HG03045 (cell line): ENCODE measurements at regions not wholly inside any gene's neighbourhood (a gene's known extent, or its start where the extent isn't known, plus 50 kb on each side); places are given as distances from the start of the nearest gene placed in this dataset.
"Not testable (repeated sequence)": the region's sequence is repeated elsewhere in the genome, so short reads cannot be mapped to it uniquely, and the experiment has no call there.

Experiments
- ATAC-seq: cut with Tn5 transposase; IDR thresholded peaks from one replicate; pipeline ENCODE4 v1.9.1; 2021; ENCODE audit warnings: mild to moderate bottlenecking, moderate library complexity; ENCODE audit not compliant: unreplicated experiment

DNA sequence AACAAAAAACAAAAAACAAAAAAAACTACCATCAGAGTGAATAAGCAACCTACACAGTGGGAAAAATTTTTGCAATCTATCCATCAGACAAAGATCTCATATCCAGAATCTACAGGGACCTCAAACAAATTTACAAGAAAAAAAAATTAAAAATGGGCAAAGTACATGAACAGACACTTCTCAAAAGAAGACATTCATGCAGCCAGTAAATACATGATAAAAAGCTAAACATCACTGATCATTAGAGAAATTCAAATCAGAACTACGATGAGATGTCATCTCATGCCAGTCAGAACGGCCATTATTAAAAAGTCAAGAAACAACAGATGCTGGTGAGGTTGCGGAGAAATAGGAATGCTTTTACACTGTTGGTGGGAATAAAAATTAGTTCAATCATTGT is 466.5 kb upstream of the ATXN7L3B start:
- no peak for ATAC-seq

DNA sequence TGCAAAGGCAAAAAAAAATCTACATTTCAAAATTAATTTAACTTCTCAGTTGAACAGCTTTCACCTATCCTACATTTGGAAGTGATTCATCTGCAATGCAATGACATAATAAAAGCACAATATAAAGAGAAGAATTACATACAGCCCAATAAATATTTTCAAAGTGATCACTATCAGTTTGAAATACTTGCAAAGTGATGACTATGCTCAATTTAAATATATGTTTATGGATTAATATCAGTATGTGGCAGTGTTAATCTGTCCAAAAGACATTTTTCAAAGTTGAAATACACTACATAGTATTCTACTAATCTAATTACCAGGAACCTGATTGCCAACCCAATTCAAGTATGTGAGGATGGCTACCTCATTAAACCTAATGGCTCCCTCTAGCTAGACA is 460.7 kb upstream of the ATXN7L3B start:
- no peak for ATAC-seq

DNA sequence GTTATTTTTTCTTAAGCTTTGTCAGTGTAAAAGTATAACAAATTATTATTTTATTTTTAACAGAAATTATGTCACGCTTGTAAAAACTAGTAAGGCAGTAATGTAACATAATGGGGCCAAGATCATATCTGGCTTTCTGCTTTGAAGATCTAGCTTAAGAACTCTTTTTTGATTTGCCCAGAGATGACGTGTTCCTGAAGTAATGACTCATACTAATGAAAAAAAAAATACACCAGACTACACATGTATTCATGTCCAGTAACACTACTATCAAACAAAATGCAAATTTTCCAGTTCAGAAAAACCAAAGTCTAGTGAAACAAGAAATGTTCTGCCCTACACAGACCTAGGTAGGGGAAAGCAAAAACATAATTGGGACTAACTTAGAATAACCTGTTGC is 432.2 kb upstream of the ATXN7L3B start:
- ATAC-seq, result no peak

DNA sequence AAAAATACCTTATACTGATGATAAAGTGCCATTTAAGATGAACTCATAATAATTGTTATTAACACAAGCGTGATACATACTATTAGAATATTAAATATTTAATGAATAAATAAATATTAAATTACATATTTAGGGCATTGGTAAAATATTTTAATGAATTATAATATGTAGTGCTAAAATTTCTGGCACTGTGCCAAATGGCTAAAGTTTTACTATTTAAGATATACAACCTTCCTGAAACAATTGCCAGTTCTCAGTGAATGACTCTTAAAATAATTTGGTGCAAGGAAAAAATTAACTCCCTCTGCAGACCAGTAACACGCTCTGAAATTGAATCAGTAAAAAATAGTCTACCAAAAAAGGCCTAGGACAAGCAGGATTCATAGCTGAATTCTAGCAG is 428.9 kb upstream of the ATXN7L3B start:
- ATAC-seq, result no peak

DNA sequence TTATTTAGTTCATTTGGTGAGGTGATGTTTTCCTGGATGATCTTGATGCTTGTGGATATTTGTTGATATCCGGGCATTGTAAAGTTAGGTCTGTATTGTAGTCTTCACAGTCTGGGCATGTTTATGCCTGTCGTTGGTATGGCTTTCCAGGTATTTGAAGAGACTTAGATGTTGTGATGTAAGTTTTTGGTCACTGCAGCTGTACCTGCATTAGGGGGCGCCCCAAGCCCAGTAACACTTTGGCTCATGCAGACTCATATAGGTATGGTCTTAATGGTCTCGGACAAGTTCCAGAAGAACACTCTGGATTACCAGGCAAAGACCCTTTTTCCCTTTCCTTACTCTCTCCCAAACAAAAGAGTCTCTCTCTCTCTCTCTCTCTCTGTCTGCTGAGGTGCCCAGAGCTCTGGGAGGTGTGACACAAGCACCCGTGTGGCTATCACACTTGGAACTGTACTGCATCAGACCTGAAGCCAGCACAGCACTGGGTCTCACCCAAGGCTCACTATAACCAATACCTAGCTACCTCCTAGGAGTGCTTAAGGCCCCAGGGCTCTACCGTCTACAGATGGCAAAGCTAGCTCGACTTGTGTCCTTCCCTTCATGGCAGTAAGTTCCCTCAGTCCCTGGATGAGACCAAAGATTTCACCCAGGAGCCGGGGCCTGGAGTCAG is 425.8 kb upstream of the ATXN7L3B start:
- no peak for ATAC-seq

DNA sequence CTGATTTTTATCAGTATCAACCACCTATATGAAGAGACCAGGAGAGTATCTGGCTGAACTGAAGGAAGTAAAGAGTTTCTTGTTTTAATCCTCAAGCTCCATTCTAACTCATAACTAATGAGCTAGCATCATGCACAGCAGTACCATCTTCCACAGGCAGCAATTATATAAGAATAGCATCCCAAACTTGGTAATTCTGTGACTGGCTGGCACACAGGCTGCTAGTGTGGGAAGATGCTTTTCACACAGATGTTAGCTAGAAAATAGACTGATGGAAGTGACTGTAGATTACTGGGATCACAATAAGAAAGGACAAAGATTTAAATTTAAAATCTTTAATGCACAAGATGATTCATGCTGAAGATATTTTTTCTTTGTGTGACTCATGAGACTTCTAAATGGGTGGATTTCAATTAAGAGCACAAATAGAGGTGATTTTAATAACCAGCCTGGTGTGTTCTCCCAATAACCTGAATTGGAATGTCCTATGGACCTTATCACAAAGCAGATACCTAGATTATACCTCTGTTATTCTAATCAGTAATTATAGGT is 417.7 kb upstream of the ATXN7L3B start:
- no peak for ATAC-seq

DNA sequence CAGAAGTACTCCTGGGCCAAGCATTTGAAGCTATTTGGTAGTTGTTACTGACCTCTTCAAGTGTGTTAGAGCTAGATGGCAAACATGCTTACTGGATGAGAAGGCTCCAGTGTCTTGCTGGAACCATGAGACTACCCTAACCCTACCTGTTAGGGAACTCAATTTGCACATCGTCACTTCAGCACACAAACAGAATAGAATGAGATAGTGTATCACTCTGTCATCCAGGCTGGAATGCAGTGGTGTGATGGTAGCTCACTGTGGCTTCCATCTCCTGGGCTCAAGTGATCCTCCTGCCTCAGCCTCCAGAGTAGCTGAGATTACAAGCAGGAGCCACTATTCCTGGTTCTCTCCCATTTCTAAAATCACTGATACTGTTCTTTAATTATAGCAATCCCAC is 417.0 kb upstream of the ATXN7L3B start:
- ATAC-seq, result no peak

DNA sequence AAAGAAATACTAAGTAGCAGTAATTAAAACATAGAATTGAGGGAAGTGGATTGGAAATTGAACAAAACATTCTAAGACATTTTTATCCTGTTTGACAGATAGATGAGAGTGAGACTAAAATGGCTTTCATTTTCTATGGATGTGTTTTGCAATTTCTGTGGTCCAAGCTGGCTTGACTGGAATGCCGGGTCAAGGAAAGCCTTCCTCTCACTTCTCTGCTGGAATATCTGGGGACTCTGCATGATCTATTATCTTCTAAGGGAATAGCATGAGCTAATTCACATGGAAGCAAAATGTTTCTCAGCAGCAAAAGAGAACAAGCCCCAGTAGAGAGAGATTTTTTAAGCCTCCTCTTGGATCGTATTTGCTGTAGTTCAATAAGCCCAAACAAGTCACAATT is 407.9 kb upstream of the ATXN7L3B start:
- ATAC-seq, result no peak

DNA sequence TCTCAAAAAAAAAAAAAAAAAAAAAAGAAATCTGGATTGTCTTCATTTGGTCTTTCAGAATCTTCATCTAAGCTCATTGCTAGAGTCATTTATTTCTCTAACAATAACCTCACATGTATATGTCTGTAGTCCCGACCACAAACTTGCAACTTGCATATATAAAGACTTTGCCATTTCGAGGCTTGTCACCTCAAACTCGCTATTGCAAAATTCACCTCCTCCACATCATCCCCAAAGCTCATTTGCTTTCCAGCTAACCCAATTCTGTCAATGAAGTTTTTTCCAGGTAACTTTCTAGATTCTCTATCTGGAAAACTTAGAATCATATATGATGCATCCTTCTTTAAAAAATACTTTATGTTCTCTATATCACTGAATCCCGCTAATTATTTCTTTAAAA is 393.2 kb upstream of the ATXN7L3B start:
- ATAC-seq, result no peak

DNA sequence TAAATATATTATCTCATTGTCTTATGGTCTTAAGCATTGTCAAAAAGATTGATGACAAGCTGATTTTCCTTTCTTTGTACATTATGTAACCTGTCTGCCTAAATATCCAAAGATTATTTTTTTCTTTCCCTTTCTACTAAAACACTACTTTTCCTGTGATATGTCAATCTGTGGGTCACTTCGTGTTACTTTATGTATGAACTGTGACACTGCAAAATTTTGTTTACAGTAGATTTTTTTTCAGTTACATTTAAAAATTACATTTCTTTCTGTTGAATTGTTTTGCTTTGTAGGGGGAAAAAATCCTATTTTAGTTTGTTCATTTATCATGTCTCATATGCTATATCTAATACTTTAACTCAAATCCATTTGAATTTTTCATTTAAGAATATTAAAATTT is 392.3 kb upstream of the ATXN7L3B start:
- ATAC-seq, result no peak

DNA sequence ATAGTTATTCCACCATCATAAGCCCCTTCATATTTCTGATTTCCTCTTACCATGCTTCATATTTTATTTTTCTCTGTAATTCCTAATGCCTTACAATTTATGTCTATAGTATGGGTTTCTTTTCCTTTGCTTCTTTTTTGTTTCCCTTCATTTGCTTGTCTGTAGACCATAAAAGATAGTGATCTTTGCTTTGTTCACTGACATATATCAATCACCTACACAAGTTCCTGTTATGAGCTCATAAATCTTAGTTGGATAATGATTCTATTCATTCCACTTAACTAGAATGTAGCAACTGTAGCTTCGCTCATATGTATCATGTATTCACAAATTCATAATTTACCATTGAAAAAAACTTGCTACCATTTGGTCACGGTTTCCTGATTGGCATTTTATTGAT is 388.8 kb upstream of the ATXN7L3B start:
- no peak for ATAC-seq

DNA sequence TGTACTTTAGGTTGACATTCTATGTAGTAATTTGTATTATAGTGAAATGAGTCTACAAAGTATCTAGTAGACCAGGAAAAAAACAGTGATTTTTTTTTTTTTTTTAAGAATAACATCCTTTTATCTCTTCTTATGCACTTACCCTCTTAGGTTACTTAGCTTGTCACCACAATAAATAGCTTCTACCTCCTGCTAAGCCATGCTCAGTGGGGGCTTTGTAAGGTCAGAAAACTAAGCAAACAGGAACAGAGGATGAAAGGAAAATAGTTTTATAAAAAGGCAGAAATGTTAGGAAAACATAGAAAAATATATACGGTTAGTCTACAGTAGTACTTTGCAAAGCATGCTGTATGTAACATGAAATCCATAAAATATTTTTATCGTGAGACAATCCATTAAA is 385.3 kb upstream of the ATXN7L3B start:
- ATAC-seq, result no peak

DNA sequence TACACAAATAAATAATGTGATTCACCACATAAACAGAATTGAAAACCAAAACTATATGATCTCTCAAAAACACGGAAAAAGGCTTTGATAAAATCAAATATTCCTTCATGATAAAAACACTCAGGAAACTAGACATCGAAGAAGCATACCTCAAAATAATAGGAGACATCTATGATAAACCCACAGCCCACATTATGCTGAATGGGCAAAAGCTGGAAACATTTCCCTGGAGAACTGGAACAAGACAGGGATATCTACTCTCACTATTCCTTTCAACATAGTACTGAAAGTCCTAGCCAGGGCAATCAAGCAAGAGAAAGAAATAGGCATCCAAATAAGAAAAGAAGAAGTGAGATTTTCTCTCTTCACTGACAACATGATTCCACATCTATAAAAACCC is 371.5 kb upstream of the ATXN7L3B start:
- no peak for ATAC-seq

DNA sequence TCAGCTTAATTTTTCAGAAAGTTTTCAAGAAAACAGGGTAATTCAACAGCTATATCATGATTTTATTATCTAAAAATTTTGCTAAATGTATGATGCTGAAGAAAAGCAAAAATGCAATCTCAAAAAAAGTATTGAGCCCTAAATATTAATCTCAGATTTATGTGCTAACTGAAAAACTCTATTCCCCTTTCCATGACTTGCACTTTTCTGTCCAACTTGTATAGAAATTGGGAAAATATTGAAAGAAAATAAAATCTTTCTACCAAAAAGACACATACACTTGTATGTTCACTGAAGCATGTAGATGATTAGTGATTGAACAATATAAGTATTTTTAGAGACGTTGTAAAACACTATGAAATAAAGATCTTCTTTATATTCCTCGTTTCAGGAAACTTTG is 368.0 kb upstream of the ATXN7L3B start:
- no peak for ATAC-seq

DNA sequence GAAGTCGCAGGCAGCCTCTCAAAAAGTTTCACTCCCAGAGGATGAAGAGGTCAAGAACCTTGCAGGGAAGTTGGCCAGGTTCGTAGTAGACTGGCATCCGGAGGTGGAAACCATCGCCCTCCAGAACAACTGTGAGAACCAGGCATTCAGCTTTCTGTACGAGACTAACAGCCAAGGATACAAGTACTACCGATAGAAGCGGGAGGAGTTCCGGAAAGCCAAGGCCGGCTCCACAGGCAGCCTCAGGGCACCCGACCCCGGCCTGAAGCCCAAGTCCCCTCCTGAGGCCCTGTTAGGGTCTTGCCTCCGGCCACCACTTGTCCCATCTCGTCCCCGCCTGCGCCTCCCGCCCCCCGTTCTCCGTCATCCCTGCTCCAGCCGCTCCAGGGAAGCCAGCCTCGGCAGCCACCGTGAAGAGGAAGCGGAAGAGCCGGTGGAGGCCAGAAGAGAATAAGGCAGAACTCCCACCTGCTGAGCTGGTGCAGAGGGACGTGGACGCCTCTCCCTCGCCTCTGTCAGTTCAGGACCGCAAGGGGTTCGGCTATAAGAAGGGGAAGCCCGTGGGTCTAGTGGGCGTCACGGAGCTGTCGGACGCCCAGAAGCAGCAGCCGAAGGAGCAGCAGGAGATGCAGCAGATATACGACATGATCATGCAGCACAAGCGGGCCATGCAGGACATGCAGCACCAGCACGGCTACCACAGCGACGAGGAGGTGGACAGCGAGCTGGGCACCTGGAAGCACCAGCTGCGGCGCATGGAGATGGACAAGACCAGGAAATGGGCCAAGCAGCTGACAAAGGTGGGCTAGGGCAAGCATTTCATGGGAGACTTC is 366.8 kb upstream of the ATXN7L3B start:
- no peak for ATAC-seq

DNA sequence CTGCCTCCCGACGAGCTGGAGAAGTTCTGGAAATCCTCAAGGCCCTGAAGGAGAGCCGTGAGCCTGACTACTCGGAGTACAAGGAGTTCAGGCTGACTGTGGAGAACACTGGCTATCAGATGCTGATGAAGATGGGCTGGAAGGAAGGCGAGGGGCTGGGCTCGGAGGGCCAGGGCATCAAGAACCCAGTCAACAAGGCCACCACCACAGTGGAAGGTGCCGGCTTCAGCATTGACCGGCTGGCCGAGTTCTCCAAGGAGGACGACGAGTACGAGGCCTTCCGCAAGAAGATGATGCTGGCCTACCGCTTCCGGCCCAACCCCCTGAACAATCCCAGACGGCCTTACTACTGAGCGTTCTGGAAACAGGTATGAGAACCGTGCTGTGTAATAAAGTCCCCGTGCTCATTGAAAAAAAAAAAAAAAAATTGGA is 366.1 kb upstream of the ATXN7L3B start:
- no peak for ATAC-seq

DNA sequence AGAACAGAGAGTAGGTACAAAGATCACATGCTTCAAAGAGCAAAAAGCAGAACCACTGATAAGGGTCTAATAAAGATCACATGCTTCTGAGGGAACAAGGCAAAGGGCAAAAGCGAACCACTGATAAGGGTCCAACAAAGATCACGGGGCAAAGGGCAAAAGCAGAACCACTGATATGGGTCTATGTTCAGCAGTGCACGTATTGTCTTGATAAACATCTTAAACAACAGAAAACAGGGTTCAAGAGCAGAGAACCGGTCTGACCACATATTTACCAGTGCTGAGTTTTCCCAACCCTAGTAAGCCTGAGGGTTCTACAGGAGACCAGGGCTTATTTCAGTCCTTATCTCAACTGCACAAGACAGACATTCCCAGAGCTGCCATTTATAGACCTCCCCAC is 362.7 kb upstream of the ATXN7L3B start:
- not testable (repeated sequence) for ATAC-seq

DNA sequence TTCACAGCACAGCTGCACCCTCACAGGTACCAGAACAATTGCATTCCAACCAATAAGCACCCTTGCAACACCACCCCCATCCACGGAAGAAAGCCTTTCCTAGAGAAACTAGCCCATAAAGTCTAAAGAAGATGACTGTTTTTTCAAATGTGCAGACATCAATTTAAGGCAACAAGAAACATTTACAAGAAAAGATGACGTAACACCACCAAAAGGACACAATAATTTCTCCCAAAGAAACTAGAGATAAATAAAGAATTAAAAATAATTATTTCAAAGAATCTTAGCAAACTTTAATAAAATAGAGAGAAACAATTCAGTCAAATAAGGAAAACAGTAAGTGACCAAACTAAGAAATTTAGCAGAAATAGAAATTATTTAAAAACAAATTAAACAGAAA is 352.3 kb upstream of the ATXN7L3B start:
- no peak for ATAC-seq

DNA sequence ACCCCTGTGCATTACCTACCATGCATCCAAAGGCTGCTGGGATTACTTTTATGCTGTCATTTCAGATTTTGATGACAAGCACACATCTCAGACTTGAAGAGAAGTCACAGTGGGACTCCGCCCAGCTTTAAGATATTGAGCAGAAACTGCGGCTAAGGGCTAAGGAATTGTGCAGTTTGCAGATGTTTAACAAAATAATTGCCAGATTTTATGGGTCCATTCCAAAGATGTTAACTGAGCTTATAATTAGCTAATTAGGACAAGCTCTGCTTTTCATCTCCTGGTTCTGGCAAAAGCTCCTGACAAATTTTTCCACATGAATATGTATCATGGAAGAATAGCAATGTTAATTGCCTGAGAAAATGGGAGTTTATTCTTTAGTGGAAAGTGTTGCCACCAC is 344.4 kb upstream of the ATXN7L3B start:
- no peak for ATAC-seq

DNA sequence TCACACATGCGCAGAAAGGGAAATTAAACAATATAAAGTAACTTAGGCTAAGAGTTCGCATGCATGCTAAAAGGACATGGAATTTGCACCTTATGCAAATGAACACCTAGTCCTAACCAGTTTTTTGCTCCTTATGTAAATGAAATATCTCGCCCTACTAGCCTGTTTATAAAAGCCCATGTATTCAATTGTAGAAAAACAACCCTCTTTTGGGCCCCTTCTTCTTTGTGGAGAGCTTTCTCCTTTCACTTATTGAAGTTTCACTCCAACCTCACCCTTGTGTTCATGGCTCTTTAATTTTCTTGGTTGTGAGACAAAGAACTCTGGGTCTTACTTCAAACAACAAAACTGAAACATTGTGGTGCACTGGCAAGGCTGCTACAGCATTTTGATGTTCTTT is 333.4 kb upstream of the ATXN7L3B start:
- ATAC-seq, result no peak

DNA sequence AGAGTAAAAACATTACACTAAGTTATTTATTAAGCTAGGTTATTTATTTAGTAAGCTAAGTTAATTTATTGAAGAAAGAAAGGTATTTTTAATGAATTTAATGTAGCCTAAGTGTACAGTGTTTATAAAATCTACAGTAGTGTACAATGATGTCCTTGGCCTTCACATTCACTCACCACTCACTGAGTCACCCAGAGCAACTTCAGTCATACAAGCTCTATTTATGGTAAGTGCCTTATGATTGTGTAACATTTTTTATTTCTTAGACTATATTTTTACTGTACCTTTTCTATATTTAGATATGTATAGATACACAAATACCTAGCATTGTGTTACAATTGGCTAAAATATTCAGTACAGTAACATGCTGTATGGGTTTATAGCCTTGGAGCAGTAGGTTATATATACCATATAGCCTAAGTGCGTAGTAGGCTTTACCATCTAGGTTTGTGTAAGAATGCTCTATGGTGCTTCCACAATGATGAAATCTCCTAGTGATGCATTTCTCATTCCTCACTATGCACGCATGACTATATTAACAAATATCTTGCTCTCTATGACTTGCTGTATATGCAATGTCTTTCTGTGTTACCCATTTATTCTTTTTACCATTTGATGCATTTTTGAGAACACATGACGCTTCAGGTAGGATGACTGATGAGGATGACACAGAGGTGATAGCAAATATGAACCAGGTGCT is 309.6 kb upstream of the ATXN7L3B start:
- no peak for ATAC-seq

DNA sequence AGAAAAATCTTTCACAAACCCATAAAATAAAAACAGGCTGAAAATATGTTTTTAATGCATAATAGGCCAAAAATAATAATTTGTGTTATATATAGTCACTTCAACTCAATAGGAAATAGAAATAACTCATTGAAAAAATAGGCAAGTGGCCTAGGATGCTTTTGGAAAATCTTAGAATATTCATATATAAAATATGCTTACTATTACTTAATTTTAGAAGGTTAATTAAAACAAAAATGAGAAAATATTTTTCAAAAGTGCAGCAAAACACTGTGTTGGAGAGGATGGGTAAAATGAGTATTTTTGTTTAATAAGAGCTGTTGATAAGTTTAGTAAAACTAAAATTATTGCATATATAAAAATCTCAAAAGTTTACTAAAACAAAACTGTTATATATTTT is 308.0 kb upstream of the ATXN7L3B start:
- ATAC-seq, result no peak
